GM18520 (cell line): ENCODE measurements at regions not wholly inside any gene's neighbourhood (a gene's known extent, or its start where the extent isn't known, plus 50 kb on each side); places are given as distances from the start of the nearest gene placed in this dataset.

Experiments used
- ATAC-seq: cut with Tn5 transposase; IDR thresholded peaks from one replicate; pipeline ENCODE4 v1.9.1; 2021; ENCODE audit not compliant: unreplicated experiment

DNA sequence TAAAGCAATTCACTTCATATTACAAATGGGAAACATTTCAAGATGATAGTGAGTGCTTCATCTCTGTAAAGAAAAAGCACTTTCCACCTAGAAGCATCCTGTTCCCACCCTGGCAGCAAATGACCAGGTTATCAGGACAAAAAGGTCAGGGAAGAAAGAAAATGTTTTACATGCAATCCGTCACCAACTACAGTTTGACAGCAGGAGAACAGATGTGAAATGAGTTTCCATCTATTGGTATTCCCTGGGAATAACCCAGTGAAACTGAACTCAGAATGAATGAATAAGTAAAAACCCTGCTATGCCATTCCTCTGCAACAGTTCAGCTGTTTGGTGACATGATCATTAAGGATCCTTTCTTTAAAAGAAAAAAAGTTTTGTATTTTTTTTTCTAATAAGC, 67.6 kb downstream of the HTR1A start:
- no peak for ATAC-seq

DNA sequence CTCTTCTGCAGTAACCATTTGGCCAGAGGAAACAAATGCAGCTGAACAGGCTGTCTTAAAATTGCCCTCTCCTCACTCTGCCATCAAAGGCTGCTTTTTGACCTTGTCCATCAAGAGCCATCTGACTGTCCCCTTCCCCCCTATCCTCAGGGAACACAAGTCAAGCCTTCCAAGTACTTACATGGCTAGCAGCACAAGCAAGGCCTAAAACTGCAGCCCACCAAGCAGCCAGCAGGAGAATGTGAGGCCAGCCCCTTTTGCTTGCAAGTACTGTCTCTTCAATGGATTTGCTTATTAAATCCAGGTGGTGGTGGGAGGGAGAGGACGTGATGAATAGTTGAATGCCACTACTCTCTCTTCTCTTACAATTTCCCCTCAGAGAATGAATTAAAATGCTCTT, 83.5 kb downstream of the HTR1A start:
- ATAC-seq, result no peak

DNA sequence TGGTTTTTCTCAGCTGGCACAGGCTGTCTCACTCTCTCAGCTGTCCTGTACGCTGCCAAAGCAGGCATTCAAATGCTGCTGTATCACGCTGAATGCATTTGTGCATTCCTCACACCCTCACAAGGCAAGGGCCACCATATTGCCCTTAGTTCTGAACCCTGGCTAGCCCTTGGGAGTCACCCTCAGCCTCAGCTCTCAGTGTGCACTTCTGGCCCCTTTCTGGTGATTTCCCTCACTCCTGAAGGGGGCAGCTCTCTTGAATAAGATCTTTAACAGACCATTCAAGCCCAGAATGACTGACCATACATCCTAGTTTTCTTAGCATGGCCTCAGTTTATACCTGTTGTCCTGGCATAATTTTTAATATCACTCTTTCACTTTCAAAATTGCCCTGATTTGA, 84.3 kb downstream of the HTR1A start:
- no peak for ATAC-seq

- no peak for ATAC-seq
Observed at GRCh38 chr5:63860379-63860778, 101.9 kb downstream of the HTR1A start.

DNA sequence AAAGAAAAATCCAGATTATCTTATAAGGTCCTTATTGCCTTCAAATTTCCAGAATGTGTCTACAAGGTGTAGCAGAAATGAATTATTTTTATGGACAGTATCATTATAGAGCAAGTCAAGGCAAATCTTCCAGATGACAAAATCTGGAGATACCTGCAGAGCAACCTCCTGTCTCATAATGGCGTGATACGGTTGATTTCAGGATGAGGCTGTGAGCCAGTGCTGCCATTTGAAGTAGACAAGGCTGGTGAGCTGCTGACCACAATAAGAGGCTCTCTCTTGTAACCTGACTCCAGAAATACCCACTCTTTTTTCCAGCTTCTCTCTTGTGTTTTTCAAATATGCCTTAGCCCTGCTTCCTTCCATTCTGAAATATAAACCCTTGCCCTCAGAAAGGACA, 108.2 kb downstream of the HTR1A start:
- ATAC-seq, result no peak

- no peak for ATAC-seq
Observed at GRCh38 chr5:63843190-63843589, 119.1 kb downstream of the HTR1A start.

DNA sequence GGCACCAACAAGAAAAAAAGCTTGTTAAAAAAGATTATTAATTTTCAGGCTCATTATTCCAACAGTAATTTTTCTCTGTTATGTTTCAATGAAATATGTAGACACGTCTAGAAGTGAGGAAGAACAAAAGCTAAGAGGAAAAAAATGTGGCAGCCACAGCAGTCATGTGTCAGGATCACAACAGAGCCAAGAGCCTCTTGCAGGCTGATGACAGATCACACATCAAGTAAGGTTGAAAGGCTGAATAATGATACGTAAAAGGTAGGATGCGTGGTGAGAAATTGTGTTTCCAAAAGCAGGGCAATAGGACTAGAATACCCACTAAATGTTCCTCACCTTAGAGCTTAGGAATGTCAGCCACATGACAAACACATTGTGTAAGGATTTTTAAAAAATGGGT, 124.8 kb downstream of the HTR1A start:
- ATAC-seq, result no peak

GRCh38 chr5:63831381-63831780, 130.9 kb downstream of the HTR1A start:
- ATAC-seq, result no peak

- no peak for ATAC-seq
Observed at GRCh38 chr5:63825984-63826383, 136.3 kb downstream of the HTR1A start.

DNA sequence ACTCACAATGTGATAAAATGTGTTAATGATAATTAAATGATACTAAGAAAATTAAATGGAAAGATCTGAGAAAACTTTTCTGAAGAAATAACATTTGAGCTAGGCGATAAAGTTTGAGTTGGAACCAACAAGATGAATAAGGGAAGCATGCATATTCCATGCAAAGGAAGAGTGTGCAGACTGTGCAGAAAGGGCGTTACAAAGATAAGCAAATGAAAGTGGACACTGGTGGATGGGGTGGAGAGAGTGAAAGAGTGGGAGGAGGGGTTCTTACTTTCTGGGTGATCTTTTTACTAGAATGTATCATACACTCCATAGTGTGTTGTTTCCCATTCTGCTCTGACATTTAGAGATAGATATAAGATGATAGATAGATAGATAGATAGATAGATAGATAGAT, 138.7 kb downstream of the HTR1A start:
- no peak for ATAC-seq

DNA sequence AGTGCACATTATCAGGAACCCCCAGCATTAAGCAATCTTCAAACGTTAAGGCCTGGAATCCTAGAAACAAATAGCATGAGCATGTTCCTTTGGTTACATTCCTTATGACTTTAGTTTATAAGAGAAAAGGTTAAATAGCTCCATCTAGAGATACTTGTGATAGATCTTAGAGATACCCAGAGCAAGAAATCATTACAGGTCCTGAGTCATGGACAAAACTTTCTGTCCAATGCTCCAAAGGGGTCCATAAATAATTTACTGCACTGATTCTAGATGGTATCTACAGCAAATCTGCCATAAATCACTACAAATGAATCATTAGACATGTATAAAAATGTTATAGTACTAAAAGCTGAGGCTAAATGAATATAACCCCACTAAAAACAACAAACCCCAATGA, 139.6 kb downstream of the HTR1A start:
- no peak for ATAC-seq

DNA sequence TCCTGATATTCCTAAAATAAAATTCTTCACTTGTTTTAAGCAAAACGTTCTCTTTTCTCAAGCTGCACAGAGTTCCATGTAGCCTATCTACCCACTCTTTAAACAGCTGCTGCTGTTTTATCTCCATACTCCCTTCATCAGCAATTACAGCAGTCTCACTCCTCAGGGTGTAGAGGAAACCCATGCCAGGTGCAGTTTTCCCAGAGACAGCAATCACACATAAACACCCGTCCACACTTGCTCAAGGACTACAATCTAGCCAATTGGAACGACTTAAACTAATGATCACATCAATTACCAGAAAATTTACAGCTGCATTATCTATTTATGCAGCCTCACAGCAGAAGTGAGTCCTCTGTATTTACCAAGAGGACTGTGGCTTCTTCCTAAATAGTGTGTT, 141.7 kb downstream of the HTR1A start:
- ATAC-seq, result no peak

DNA sequence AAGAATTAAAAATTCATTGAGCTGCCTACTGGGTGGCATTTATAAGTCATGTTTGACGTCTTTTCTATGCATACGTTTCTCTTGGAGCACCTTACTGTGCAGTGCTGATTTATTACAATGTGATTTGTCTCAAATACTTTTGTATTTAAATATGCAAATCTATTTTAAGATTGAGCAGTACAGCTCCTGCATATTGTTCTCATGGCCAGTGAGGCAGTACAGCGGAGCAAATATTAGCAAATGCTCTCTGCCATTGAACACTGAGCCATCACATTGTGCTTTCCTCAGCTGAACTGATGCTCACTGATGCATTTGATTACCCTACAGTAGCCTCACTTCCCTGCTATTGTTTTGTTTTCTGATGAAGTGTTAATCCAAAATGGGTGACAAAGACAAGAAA, 149.6 kb downstream of the HTR1A start:
- ATAC-seq, result no peak

- ATAC-seq, result no peak
Observed at GRCh38 chr5:63811961-63812360, 150.3 kb downstream of the HTR1A start.

GRCh38 chr5:63811286-63811685, 151.0 kb downstream of the HTR1A start:
- no peak for ATAC-seq

DNA sequence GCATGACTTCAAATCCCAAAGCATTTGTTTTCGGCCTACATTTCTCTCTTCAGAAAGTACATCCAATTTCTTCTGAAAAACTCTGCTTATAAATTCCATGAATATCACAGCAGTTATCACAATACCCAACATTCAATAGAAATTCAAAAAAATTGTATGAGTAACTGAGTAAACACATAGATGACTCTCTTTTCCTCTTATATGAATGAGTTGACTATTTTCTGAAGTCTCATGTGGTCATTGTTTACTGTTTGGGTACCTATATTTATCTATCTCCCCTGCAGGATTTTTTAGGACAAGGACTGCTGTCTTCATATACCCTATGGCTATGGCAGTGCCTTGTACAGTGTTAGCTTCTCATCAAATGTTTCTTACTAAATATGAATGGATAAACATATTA, 157.1 kb downstream of the HTR1A start:
- ATAC-seq, result no peak

- no peak for ATAC-seq
Observed at GRCh38 chr5:63803165-63803564, 159.1 kb downstream of the HTR1A start.

GRCh38 chr5:63794979-63795378, 167.3 kb downstream of the HTR1A start:
- ATAC-seq, result no peak

- ATAC-seq, result no peak
Observed at GRCh38 chr5:63794296-63794695, 167.9 kb downstream of the HTR1A start.

- peak; percentile 88 for ATAC-seq
Observed at GRCh38 chr5:63774939-63775338, 187.3 kb downstream of the HTR1A start.

GRCh38 chr5:63768221-63768620, 194.0 kb downstream of the HTR1A start:
- peak; percentile 53 for ATAC-seq

GRCh38 chr5:63760965-63761364, 201.3 kb downstream of the HTR1A start:
- ATAC-seq, result no peak

- peak; percentile 89 for ATAC-seq
Observed at GRCh38 chr5:63743096-63743798, 219.0 kb downstream of the HTR1A start.
